Activated CD8-positive, alpha-beta T cell treated with anti-CD3 and anti-CD28 coated beads for 36 hours (primary cell): ENCODE measurements at regions not wholly inside any gene's neighbourhood (a gene's known extent, or its start where the extent isn't known, plus 50 kb on each side); places are given as distances from the start of the nearest gene placed in this dataset.

Source experiments
- ATAC-seq: fragments of 200-7000 bp; cut with Tn5 transposase; one replicate; pipeline ENCODE4 v1.10.0; 2021; ENCODE audit warnings: mild to moderate bottlenecking, moderate library complexity
- CTCF ChIA-PET: fragments of 350-600 bp; sonication (Branson Sonifier 250); formaldehyde crosslinking; loops from one replicate; lab custom pipeline; 2021; ENCODE audit warnings: antibody characterized with exemption; lab: Charles Lee
- POLR2A ChIA-PET: fragments of 350-600 bp; sonication (Branson Sonifier 250); formaldehyde crosslinking; loops from one replicate; lab custom pipeline; 2021; ENCODE audit warnings: antibody characterized with exemption; lab: Charles Lee
- DNase-seq: peaks from one replicate; pipeline ENCODE4 v3.0.0-alpha.2; 2020
- H3K27ac Mint-ChIP-seq: one replicate; pipeline ENCODE4 v1.8.0; 2021; ENCODE audit warnings: mild to moderate bottlenecking, mixed read lengths
- H3K27me3 Mint-ChIP-seq: one replicate; pipeline ENCODE4 v1.8.0; 2021; ENCODE audit warnings: mixed read lengths
- H3K36me3 Mint-ChIP-seq: one replicate; pipeline ENCODE4 v1.8.0; 2021; ENCODE audit warnings: low read depth, mixed read lengths
- H3K4me1 Mint-ChIP-seq: one replicate; pipeline ENCODE4 v1.8.0; 2021; ENCODE audit warnings: low read depth, mixed read lengths
- H3K4me3 Mint-ChIP-seq: one replicate; pipeline ENCODE4 v1.8.0; 2021; ENCODE audit warnings: mild to moderate bottlenecking, moderate library complexity, mixed read lengths
- H3K9me3 Mint-ChIP-seq: one replicate; pipeline ENCODE4 v1.8.0; 2021; ENCODE audit warnings: mixed read lengths
- CTCF ChIP-seq: fragments of 200-600 bp; IDR thresholded peaks from one replicate; pipeline ENCODE4 v1.8.0; 2022; ENCODE audit warnings: antibody characterized with exemption, mild to moderate bottlenecking
- intact Hi-C: fragments of 100-400 bp; cut with micrococcal nuclease; formaldehyde crosslinking; loops from one replicate; pipeline ENCODE4 v1.10.0; 2022

- no peak for ATAC-seq
- CTCF ChIA-PET: no interaction called here
Observed at GRCh38 chr15:25624504-25625177, 185.8 kb upstream of the UBE3A start.

DNA sequence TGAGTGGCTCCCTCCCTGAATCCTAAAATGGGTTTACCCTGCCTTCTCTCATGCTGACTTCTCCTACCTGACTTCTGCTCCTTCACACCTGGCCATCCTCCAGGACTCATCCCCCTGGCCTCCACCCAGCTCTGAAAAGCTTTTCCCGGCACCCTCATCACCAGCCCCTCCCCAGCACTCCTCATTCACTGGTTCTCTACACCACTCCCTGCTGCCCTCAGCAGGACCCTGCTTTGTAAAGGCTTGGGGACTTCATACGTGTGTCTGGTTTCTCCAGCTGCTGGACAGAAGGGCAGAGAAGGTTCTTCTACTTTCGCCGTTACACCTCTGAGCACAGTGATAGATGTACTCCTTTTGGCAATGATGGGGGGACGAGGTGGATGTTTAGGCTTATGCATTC lies 184.9 kb upstream of the UBE3A start:
- H3K27me3 Mint-ChIP-seq: no peaks in the 10 kb centered on the region
- no peak for DNase-seq
- no peak overlapping the region for H3K4me3 Mint-ChIP-seq
- ChIA-PET CTCF (no interaction called here), POLR2A (no interaction called here)
- peaks cover 3% of the 10 kb centered on the region for H3K9me3 Mint-ChIP-seq
- no peaks in the 10 kb centered on the region for H3K4me1 Mint-ChIP-seq
- intact Hi-C loops: no loop called here
- H3K27ac Mint-ChIP-seq: no peak overlapping the region
- TF ChIP-seq CTCF: no peak
- no peak for ATAC-seq
- H3K36me3 Mint-ChIP-seq: no peaks in the 10 kb centered on the region

More at GRCh38 chr15:25624504-25625177, 185.8 kb upstream of the UBE3A start:
- intact Hi-C loops: no loop called here
- H3K4me3 Mint-ChIP-seq: no peak overlapping the region
- no peak for DNase-seq
- no peaks in the 10 kb centered on the region for H3K4me1 Mint-ChIP-seq
- POLR2A ChIA-PET: no interaction called here
- TF ChIP-seq CTCF: no peak
- peaks cover 5% of the 10 kb centered on the region for H3K9me3 Mint-ChIP-seq
- H3K27ac Mint-ChIP-seq: no peak overlapping the region
- no peaks in the 10 kb centered on the region for H3K27me3 Mint-ChIP-seq
- H3K36me3 Mint-ChIP-seq: no peaks in the 10 kb centered on the region

DNA sequence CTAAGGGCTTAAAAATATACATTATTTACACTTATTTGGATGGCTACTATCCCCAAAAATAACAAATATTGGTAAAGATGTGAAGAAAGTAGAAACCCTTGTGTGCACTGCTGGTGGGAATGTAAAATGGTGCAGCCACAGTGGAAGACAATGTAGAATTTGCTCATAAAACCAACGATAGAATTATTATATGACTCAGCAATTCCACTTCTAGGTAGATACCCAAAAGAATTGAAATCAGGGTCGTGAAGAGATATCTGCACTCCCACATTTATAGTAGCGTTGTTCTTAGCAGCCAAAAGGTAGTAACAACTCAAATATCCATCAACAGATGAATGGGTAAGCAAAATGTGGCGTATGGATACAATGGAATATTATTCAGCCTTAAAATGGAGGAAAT lies 181.6 kb upstream of the UBE3A start:
- no peaks in the 10 kb centered on the region for H3K4me1 Mint-ChIP-seq

GRCh38 chr15:25619761-25620160 lies 180.9 kb upstream of the UBE3A start:
- H3K4me1 Mint-ChIP-seq: no peaks in the 10 kb centered on the region
- no peaks in the 10 kb centered on the region for H3K36me3 Mint-ChIP-seq
- CTCF ChIA-PET: no interaction called here
- no peaks in the 10 kb centered on the region for H3K27me3 Mint-ChIP-seq
- H3K4me3 Mint-ChIP-seq: no peak overlapping the region
- intact Hi-C loops: no loop called here
- no peak overlapping the region for H3K27ac Mint-ChIP-seq
- ATAC-seq (no peak), DNase-seq (no peak)
- POLR2A ChIA-PET: no interaction called here
- peaks cover 2% of the 10 kb centered on the region for H3K9me3 Mint-ChIP-seq
- no peak for TF ChIP-seq CTCF

More for the DNA sequence above, 181.6 kb upstream of the UBE3A start:
- POLR2A ChIA-PET: no interaction called here
- intact Hi-C loops: no loop called here
- no peaks in the 10 kb centered on the region for H3K36me3 Mint-ChIP-seq
- peaks cover 2% of the 10 kb centered on the region for H3K9me3 Mint-ChIP-seq
- TF ChIP-seq CTCF: no peak
- no peak overlapping the region for H3K27ac Mint-ChIP-seq
- DNase-seq (no peak), ATAC-seq (no peak)
- CTCF ChIA-PET: no interaction called here
- no peaks in the 10 kb centered on the region for H3K27me3 Mint-ChIP-seq
- no peak overlapping the region for H3K4me3 Mint-ChIP-seq

GRCh38 chr15:25619076-25619475 lies 180.3 kb upstream of the UBE3A start:
- intact Hi-C loops: no loop called here
- no peak for TF ChIP-seq CTCF
- Mint-ChIP-seq H3K4me1 (no peaks in the 10 kb centered on the region), H3K36me3 (no peaks in the 10 kb centered on the region), H3K4me3 (no peak overlapping the region), H3K27me3 (no peaks in the 10 kb centered on the region), H3K9me3 (peaks cover 2% of the 10 kb centered on the region), H3K27ac (no peak overlapping the region)
- ChIA-PET CTCF (no interaction called here), POLR2A (no interaction called here)
- DNase-seq: no peak
- no peak for ATAC-seq
